AG04449 (cell line): ENCODE measurements at regions not wholly inside any gene's neighbourhood (a gene's known extent, or its start where the extent isn't known, plus 50 kb on each side); places are given as distances from the start of the nearest gene placed in this dataset.

ENCODE experiments used
- CTCF ChIA-PET: fragments of 350-600 bp; formaldehyde crosslinking; extraction: SDS; loops from one replicate; lab custom pipeline; 2021; ENCODE audit warnings: antibody characterized with exemption; lab: Yijun Ruan, JAX
- POLR2A ChIA-PET: fragments of 400-600, 350-600 bp; formaldehyde crosslinking; extraction: SDS; loops from one replicate; lab custom pipeline; 2020; ENCODE audit warnings: antibody characterized with exemption, inconsistent platforms; lab: Yijun Ruan, JAX
- DNase-seq: peaks from one replicate; pipeline ENCODE4 v3.0.0-alpha.2; 2010; ENCODE audit warnings: low read depth, low spot score
- H3K4me3 ChIP-seq: 2 replicates; pipeline ENCODE4 v1.5.1; 2011; ENCODE audit warnings: low read depth, mild to moderate bottlenecking, control low read depth, low read length
- CTCF ChIP-seq: IDR thresholded peaks from one replicate; pipeline ENCODE4 v1.5.1; 2011; ENCODE audit warnings: mild to moderate bottlenecking, moderate library complexity, low read length, control low read depth, inconsistent platforms; ENCODE audit not compliant: insufficient read depth; ENCODE audit errors: missing control alignments

GRCh38 chr12:87661786-87662377 is 367.3 kb downstream of the C12orf50 start:
- no peak overlapping the region for H3K4me3 ChIP-seq
- CTCF ChIA-PET = no interaction called here
- DNase-seq = no peak

DNA sequence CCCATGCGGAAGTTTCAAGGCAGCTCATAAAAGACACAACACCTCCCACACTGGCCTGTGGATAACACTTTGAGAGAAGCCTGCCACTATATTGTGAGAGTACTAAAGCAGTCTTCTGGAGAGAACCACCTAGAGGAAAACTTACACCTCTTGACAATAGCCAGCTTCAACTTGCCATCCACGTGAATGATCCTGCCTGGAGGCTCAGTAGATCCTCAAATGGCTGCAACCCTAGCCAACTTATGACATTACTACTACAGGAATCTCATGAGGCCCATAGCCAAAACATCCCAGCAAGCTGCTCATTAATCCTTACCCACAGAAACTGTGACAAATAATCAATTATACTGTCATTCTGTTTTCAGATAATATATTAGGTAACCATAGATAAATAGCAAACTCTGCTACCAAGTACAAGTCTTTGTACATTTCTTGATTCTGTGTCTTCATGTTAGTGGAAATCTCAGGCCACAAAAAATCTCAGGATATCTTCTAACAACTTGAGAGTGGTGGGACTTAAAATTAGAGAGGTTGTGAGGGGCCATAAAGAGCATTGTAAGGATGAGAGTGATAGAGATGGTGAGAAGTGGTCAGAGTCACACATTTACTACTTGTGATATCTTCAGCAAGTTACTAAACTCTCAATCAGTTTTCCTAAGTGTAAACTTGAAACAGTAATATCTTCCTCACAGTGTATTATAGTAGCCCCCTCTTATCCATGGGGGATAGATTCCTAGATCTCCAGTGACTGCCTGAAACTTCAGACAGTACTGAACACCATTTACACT is 368.0 kb downstream of the C12orf50 start:
- CTCF ChIA-PET = no interaction called here
- POLR2A ChIA-PET = no interaction called here
- no peak for DNase-seq
- H3K4me3 ChIP-seq = no peak overlapping the region
- no peak for TF ChIP-seq CTCF

More at GRCh38 chr12:87661786-87662377, 367.3 kb downstream of the C12orf50 start:
- TF ChIP-seq CTCF = no peak
- POLR2A ChIA-PET = no interaction called here

GRCh38 chr12:87660291-87660690 is 368.9 kb downstream of the C12orf50 start:
- POLR2A ChIA-PET = no interaction called here
- no peak for TF ChIP-seq CTCF
- CTCF ChIA-PET = no interaction called here
- no peak overlapping the region for H3K4me3 ChIP-seq
- no peak for DNase-seq

GRCh38 chr12:87656311-87656710 is 372.9 kb downstream of the C12orf50 start:
- no peak for DNase-seq
- CTCF ChIA-PET = no interaction called here
- TF ChIP-seq CTCF = no peak
- POLR2A ChIA-PET = no interaction called here
- no peak overlapping the region for H3K4me3 ChIP-seq

GRCh38 chr12:87651670-87652425 is 377.4 kb downstream of the C12orf50 start:
- CTCF ChIA-PET = no interaction called here
- no peak for DNase-seq
- POLR2A ChIA-PET = no interaction called here
- no peak for TF ChIP-seq CTCF
- H3K4me3 ChIP-seq = no peak overlapping the region

- no peak overlapping the region for H3K4me3 ChIP-seq
- POLR2A ChIA-PET = no interaction called here
- CTCF ChIA-PET = no interaction called here
- TF ChIP-seq CTCF = no peak
- no peak for DNase-seq
Measured at GRCh38 chr12:87642245-87642644, 387.0 kb downstream of the C12orf50 start.
